ENCODE measurements at regions not wholly inside any gene's neighbourhood (a gene's known extent, or its start where the extent isn't known, plus 50 kb on each side); places are given as distances from the start of the nearest gene placed in this dataset.
A peak's percentile ranks its signal among the peaks of the same experiment; 100 is the strongest.

- H3K27ac ChIP-seq (ENCODE audit: low read depth, low read length): peak overlapping the region; percentile 95
- peaks cover 53% of the 10 kb centered on the region for H3K4me1 ChIP-seq (ENCODE audit: insufficient read depth, low read length)
- DNase-seq (ENCODE audit: insufficient read length, low spot score, missing footprints): peak; percentile 80
- TF ChIP-seq CTCF (IDR thresholded peaks at IDR 0.05; ENCODE audit: extremely low read depth, low read depth, low read length): no peak
- no peaks in the 10 kb centered on the region for H3K9me3 ChIP-seq (ENCODE audit: low read depth, low read length)
- H3K4me3 ChIP-seq (ENCODE audit: insufficient read depth, low read length): peak overlapping the region; percentile 19
- H3K27me3 ChIP-seq (ENCODE audit: insufficient read depth, low read length): no peaks in the 10 kb centered on the region
- H2AFZ ChIP-seq (ENCODE audit: low read length): peak overlapping the region; percentile 40
- H3K79me2 ChIP-seq (ENCODE audit: insufficient read depth, low read length): no peaks in the 10 kb centered on the region
- no peaks in the 10 kb centered on the region for H4K20me1 ChIP-seq (ENCODE audit: insufficient read depth, low read length)
- peak overlapping the region; percentile 73 for H3K4me2 ChIP-seq (ENCODE audit: insufficient read depth, low read length)
- no peaks in the 10 kb centered on the region for H3K36me3 ChIP-seq (ENCODE audit: insufficient read depth, low read length)
These were observed 220.8 kb upstream of the DAPK1 start for GRCh38 chr9:87276851-87277261.

GRCh38 chr9:87277346-87277745 lies 220.3 kb upstream of the DAPK1 start:
- no peaks in the 10 kb centered on the region for H4K20me1 ChIP-seq (ENCODE audit: insufficient read depth, low read length)
- TF ChIP-seq CTCF (IDR thresholded peaks at IDR 0.05; ENCODE audit: extremely low read depth, low read depth, low read length): no peak
- peak overlapping the region; percentile 40 for H2AFZ ChIP-seq (ENCODE audit: low read length)
- H3K4me3 ChIP-seq (ENCODE audit: insufficient read depth, low read length): peak overlapping the region; percentile 19
- no peak for DNase-seq (ENCODE audit: insufficient read length, low spot score, missing footprints)
- H3K79me2 ChIP-seq (ENCODE audit: insufficient read depth, low read length): no peaks in the 10 kb centered on the region
- no peaks in the 10 kb centered on the region for H3K36me3 ChIP-seq (ENCODE audit: insufficient read depth, low read length)
- peaks cover 52% of the 10 kb centered on the region for H3K4me1 ChIP-seq (ENCODE audit: insufficient read depth, low read length)
- H3K27me3 ChIP-seq (ENCODE audit: insufficient read depth, low read length): no peaks in the 10 kb centered on the region
- no peaks in the 10 kb centered on the region for H3K9me3 ChIP-seq (ENCODE audit: low read depth, low read length)
- H3K27ac ChIP-seq (ENCODE audit: low read depth, low read length): peak overlapping the region; percentile 95
- peak overlapping the region; percentile 73 for H3K4me2 ChIP-seq (ENCODE audit: insufficient read depth, low read length)

- Histone ChIP-seq H3K4me3 (ENCODE audit: insufficient read depth, low read length) (no peak overlapping the region), H4K20me1 (ENCODE audit: insufficient read depth, low read length) (no peaks in the 10 kb centered on the region), H3K27me3 (ENCODE audit: insufficient read depth, low read length) (no peaks in the 10 kb centered on the region), H3K4me1 (ENCODE audit: insufficient read depth, low read length) (peaks cover 52% of the 10 kb centered on the region), H3K4me2 (ENCODE audit: insufficient read depth, low read length) (no peak overlapping the region), H3K9me3 (ENCODE audit: low read depth, low read length) (no peaks in the 10 kb centered on the region), H2AFZ (ENCODE audit: low read length) (no peak overlapping the region), H3K36me3 (ENCODE audit: insufficient read depth, low read length) (no peaks in the 10 kb centered on the region), H3K79me2 (ENCODE audit: insufficient read depth, low read length) (no peaks in the 10 kb centered on the region), H3K27ac (ENCODE audit: low read depth, low read length) (peak overlapping the region; percentile 72)
- DNase-seq (ENCODE audit: insufficient read length, low spot score, missing footprints): no peak
- TF ChIP-seq CTCF (IDR thresholded peaks at IDR 0.05; ENCODE audit: extremely low read depth, low read depth, low read length): no peak
These were observed 218.5 kb upstream of the DAPK1 start for GRCh38 chr9:87278971-87279733.

GRCh38 chr9:87280421-87280820 lies 217.2 kb upstream of the DAPK1 start:
- Histone ChIP-seq H3K4me1 (ENCODE audit: insufficient read depth, low read length) (peaks cover 46% of the 10 kb centered on the region), H3K4me3 (ENCODE audit: insufficient read depth, low read length) (no peak overlapping the region), H3K27ac (ENCODE audit: low read depth, low read length) (peak overlapping the region; percentile 72), H3K27me3 (ENCODE audit: insufficient read depth, low read length) (no peaks in the 10 kb centered on the region), H3K4me2 (ENCODE audit: insufficient read depth, low read length) (peak overlapping the region; percentile 4), H4K20me1 (ENCODE audit: insufficient read depth, low read length) (no peaks in the 10 kb centered on the region), H3K79me2 (ENCODE audit: insufficient read depth, low read length) (no peaks in the 10 kb centered on the region), H2AFZ (ENCODE audit: low read length) (peak overlapping the region; percentile 60), H3K36me3 (ENCODE audit: insufficient read depth, low read length) (no peaks in the 10 kb centered on the region), H3K9me3 (ENCODE audit: low read depth, low read length) (no peaks in the 10 kb centered on the region)
- peak; percentile 60 for DNase-seq (ENCODE audit: insufficient read length, low spot score, missing footprints)
- no peak for TF ChIP-seq CTCF (IDR thresholded peaks at IDR 0.05; ENCODE audit: extremely low read depth, low read depth, low read length)

Data from osteoblast (primary cell).